H9 (cell line): ENCODE measurements at regions not wholly inside any gene's neighbourhood (a gene's known extent, or its start where the extent isn't known, plus 50 kb on each side); places are given as distances from the start of the nearest gene placed in this dataset.

Source experiments
- DNase-seq: peaks from one replicate; pipeline ENCODE4 v3.0.0-alpha.2; 2017
- H2AFZ ChIP-seq: one replicate; pipeline ENCODE4 v1.6.1; 2013; ENCODE audit warnings: mild to moderate bottlenecking, low read length, control low read depth, moderate library complexity
- H2AK5ac ChIP-seq: 2 replicates; pipeline ENCODE4 v1.6.1; 2013; ENCODE audit warnings: low read length, control low read depth, mixed read lengths; ENCODE audit not compliant: insufficient read length
- H2BK120ac ChIP-seq: one replicate; pipeline ENCODE4 v1.6.1; 2013; ENCODE audit warnings: low read depth, mild to moderate bottlenecking, low read length, control low read depth, inconsistent platforms; ENCODE audit not compliant: poor library complexity, severe bottlenecking
- H2BK12ac ChIP-seq: 2 replicates; pipeline ENCODE4 v1.6.1; 2013; ENCODE audit warnings: low read length, control low read depth, mixed read lengths, low read depth; ENCODE audit not compliant: insufficient read length
- H2BK15ac ChIP-seq: 2 replicates; pipeline ENCODE4 v1.6.1; 2013; ENCODE audit warnings: low read depth, low read length, control low read depth
- H2BK20ac ChIP-seq: one replicate; pipeline ENCODE4 v1.6.1; 2013; ENCODE audit warnings: low read depth, mild to moderate bottlenecking, low read length, control low read depth, inconsistent platforms; ENCODE audit not compliant: poor library complexity, severe bottlenecking
- H2BK5ac ChIP-seq: 2 replicates; pipeline ENCODE4 v1.6.1; 2013; ENCODE audit warnings: low read length, control low read depth, mixed read lengths; ENCODE audit not compliant: insufficient read length
- H3K14ac ChIP-seq: 2 replicates; pipeline ENCODE4 v1.6.1; 2013; ENCODE audit warnings: low read length, control low read depth; ENCODE audit not compliant: insufficient read depth
- H3K18ac ChIP-seq: 2 replicates; pipeline ENCODE4 v1.6.1; 2013; ENCODE audit warnings: low read depth, mild to moderate bottlenecking, mixed read lengths, low read length, control low read depth; ENCODE audit not compliant: insufficient read length
- H3K23ac ChIP-seq: 2 replicates; pipeline ENCODE4 v1.6.1; 2013; ENCODE audit warnings: low read length, control low read depth, mixed read lengths, low read depth; ENCODE audit not compliant: insufficient read length
- H3K23me2 ChIP-seq: 2 replicates; pipeline ENCODE4 v1.6.1; 2013; ENCODE audit warnings: low read depth, mild to moderate bottlenecking, mixed read lengths, low read length, control low read depth; ENCODE audit not compliant: insufficient read length, poor library complexity, severe bottlenecking
- H3K27ac ChIP-seq: 2 replicates; pipeline ENCODE4 v1.5.1; 2013; ENCODE audit warnings: low read length, control low read depth, mixed read lengths, low read depth; ENCODE audit not compliant: insufficient read length
- H3K27me3 ChIP-seq: 2 replicates; pipeline ENCODE4 v1.6.1; 2013; ENCODE audit warnings: low read length, control low read depth, inconsistent platforms; ENCODE audit not compliant: insufficient read depth
- H3K4ac ChIP-seq: 2 replicates; pipeline ENCODE4 v1.6.1; 2013; ENCODE audit warnings: low read depth, mild to moderate bottlenecking, control low read depth, inconsistent platforms, low read length, moderate library complexity
- H3K4me1 ChIP-seq: 2 replicates; pipeline ENCODE4 v1.6.1; 2013; ENCODE audit warnings: low read length, control low read depth, inconsistent platforms; ENCODE audit not compliant: insufficient read depth
- H3K4me2 ChIP-seq: 2 replicates; pipeline ENCODE4 v1.6.1; 2013; ENCODE audit warnings: low read length, control low read depth, mixed read lengths; ENCODE audit not compliant: insufficient read length, insufficient read depth
- H3K56ac ChIP-seq: 2 replicates; pipeline ENCODE4 v1.6.1; 2013; ENCODE audit warnings: low read depth, mild to moderate bottlenecking, mixed read lengths, low read length, control low read depth; ENCODE audit not compliant: insufficient read length
- H3K79me1 ChIP-seq: 2 replicates; pipeline ENCODE4 v1.6.1; 2013; ENCODE audit warnings: low read depth, mild to moderate bottlenecking, moderate library complexity, low read length, control low read depth, inconsistent platforms; ENCODE audit not compliant: insufficient read depth, poor library complexity, severe bottlenecking
- H3K79me2 ChIP-seq: 2 replicates; pipeline ENCODE4 v1.6.1; 2013; ENCODE audit warnings: low read length, control low read depth, inconsistent platforms; ENCODE audit not compliant: insufficient read depth
- H3K9ac ChIP-seq: 2 replicates; pipeline ENCODE4 v1.6.1; 2013; ENCODE audit warnings: low read length, control low read depth, mixed read lengths; ENCODE audit not compliant: insufficient read length; ENCODE audit errors: extremely low read depth
- H3K9me3 ChIP-seq: one replicate; pipeline ENCODE4 v1.6.1; 2013; ENCODE audit warnings: low read depth, low read length, inconsistent platforms; ENCODE audit not compliant: control insufficient read depth
- H3T11ph ChIP-seq: one replicate; pipeline ENCODE4 v1.6.1; 2013; ENCODE audit warnings: mild to moderate bottlenecking, low read length, control low read depth, inconsistent platforms
- H4K20me1 ChIP-seq: one replicate; pipeline ENCODE4 v1.6.1; 2013; ENCODE audit not compliant: control insufficient read depth, insufficient read length, insufficient read depth
- H4K5ac ChIP-seq: 2 replicates; pipeline ENCODE4 v1.6.1; 2013; ENCODE audit warnings: low read depth, mild to moderate bottlenecking, mixed read lengths, low read length, control low read depth; ENCODE audit not compliant: insufficient read length
- H4K8ac ChIP-seq: replicated peaks from 2 replicates; pipeline ENCODE4 v1.6.1; 2013; ENCODE audit warnings: low read length, control low read depth, mixed read lengths, low read depth; ENCODE audit not compliant: insufficient read length
- H4K91ac ChIP-seq: 2 replicates; pipeline ENCODE4 v1.6.1; 2013; ENCODE audit warnings: low read depth, mild to moderate bottlenecking, moderate library complexity, mixed read lengths, low read length, control low read depth; ENCODE audit not compliant: insufficient read length
- H3K27ac Mint-ChIP-seq, 3 experiments: 2 replicates in 2 of 3; 3 replicates in 1 of 3; pipeline ENCODE4 v1.8.0; 2020 to 2021; ENCODE audit warnings: mixed read lengths in 3 of 3, mild to moderate bottlenecking in 1 of 3, moderate library complexity in 1 of 3
- H3K27me3 Mint-ChIP-seq: 2 replicates; pipeline ENCODE4 v1.8.0; 2021; ENCODE audit warnings: low read depth, mild to moderate bottlenecking, moderate library complexity, mixed read lengths
- H3K36me3 Mint-ChIP-seq, 3 experiments: 2 replicates in 2 of 3; 3 replicates in 1 of 3; pipeline ENCODE4 v1.8.0; 2020 to 2021; ENCODE audit warnings: low read depth in 3 of 3, mixed read lengths in 3 of 3; ENCODE audit not compliant: insufficient read depth in 1 of 3
- H3K4me1 Mint-ChIP-seq, 2 experiments: 2 replicates each; pipeline ENCODE4 v1.8.0; 2020; ENCODE audit warnings: mixed read lengths in 2 of 2
- H3K4me3 Mint-ChIP-seq, 2 experiments: 2 replicates in 1 of 2; 3 replicates in 1 of 2; pipeline ENCODE4 v1.8.0; 2020 to 2021; ENCODE audit warnings: mild to moderate bottlenecking in 2 of 2, mixed read lengths in 2 of 2, moderate library complexity in 1 of 2
- H3K9me3 Mint-ChIP-seq, 2 experiments: 2 replicates in 1 of 2; 3 replicates in 1 of 2; pipeline ENCODE4 v1.8.0; 2020; ENCODE audit warnings: mild to moderate bottlenecking in 2 of 2, mixed read lengths in 2 of 2, moderate library complexity in 1 of 2
- WGBS: extraction: QIAGEN DNeasy Blood & Tissue Kit; methylation state at CpG from one replicate; pipeline ENCODE4 v1.1.7; 2013; ENCODE audit warnings: missing lambda C conversion rate, low lambda C conversion rate, mixed read lengths; ENCODE audit not compliant: insufficient read length; ENCODE audit errors: extremely low coverage; 5-methylcytosine and 5-hydroxymethylcytosine counted together
- TF ChIP-seq, protein P1 (sequence below): fragments of 200-600 bp; sonication (generic); conservative IDR thresholded peaks from 3 replicates; pipeline ENCODE4 v1.8.0; 2021; ENCODE audit warnings: antibody characterized with exemption, mild to moderate bottlenecking

DNA sequence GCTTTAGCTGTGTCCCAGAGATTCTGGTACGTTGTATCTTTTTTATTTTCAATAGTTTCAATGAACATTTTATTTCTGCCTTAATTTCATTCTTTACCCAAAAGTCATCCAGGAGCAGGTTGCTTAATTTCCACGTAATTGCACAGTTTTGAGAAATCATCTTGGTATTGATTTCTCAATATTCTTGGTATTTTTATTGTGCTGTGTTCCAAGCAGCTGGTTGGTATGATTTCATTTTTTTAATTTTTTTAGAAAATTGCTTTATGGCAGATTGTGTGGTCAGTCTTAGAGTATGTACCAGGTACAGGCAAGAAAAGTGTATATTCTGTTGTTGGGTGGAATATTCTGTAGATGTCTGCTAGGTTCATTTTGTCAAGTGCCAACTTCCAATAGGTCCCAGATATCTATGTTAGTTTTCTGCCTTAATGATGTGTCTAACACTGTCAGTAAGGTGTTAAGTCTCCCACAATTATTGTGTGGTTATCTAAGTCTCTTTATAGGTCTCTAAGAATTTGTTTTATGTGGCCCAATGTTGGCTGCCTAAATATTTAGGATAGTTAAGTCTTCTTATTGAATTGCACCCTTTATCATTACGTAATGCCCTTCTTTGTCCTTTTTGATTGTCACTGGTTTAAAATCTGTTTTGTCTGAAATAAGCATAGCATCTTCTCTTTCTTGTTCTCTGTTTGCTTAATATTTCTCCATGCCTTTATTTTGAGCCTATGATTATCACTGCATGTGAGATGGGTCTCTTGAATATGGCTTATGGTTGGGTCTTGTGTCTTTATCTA, 366.9 kb upstream of the IRAK1BP1 start:
- no peak overlapping the region for H3K27ac Mint-ChIP-seq
- Histone ChIP-seq H3K9ac (no peak overlapping the region), H3T11ph (no peak overlapping the region), H4K5ac (no peak overlapping the region), H4K8ac (no peak overlapping the region), H2BK5ac (no peak overlapping the region), H2BK15ac (no peak overlapping the region), H2AFZ (no peak overlapping the region), H3K27me3 (no peaks in the 10 kb centered on the region), H3K23me2 (no peaks in the 10 kb centered on the region), H3K4me1 (no peaks in the 10 kb centered on the region), H3K9me3 (no peaks in the 10 kb centered on the region), H3K27ac (no peak overlapping the region), H3K4ac (no peak overlapping the region), H3K4me2 (no peak overlapping the region), H3K14ac (no peak overlapping the region), H3K23ac (no peak overlapping the region), H2BK120ac (no peak overlapping the region), H3K18ac (no peak overlapping the region), H3K56ac (no peak overlapping the region), H3K79me1 (no peaks in the 10 kb centered on the region), H4K91ac (no peak overlapping the region), H2BK20ac (no peak overlapping the region), H4K20me1 (no peaks in the 10 kb centered on the region), H2AK5ac (no peak overlapping the region), H3K79me2 (no peaks in the 10 kb centered on the region), H2BK12ac (no peak overlapping the region)
- no CpG with 5 or more reads among the region's 3 CpGs for WGBS
- no peaks in the 10 kb centered on the region for H3K36me3 Mint-ChIP-seq
- no peaks in the 10 kb centered on the region for H3K9me3 Mint-ChIP-seq
- H3K4me3 Mint-ChIP-seq: no peak overlapping the region
- H3K27me3 Mint-ChIP-seq: peaks cover 44% of the 10 kb centered on the region
- DNase-seq: no peak
- TF ChIP-seq, protein P1, sequence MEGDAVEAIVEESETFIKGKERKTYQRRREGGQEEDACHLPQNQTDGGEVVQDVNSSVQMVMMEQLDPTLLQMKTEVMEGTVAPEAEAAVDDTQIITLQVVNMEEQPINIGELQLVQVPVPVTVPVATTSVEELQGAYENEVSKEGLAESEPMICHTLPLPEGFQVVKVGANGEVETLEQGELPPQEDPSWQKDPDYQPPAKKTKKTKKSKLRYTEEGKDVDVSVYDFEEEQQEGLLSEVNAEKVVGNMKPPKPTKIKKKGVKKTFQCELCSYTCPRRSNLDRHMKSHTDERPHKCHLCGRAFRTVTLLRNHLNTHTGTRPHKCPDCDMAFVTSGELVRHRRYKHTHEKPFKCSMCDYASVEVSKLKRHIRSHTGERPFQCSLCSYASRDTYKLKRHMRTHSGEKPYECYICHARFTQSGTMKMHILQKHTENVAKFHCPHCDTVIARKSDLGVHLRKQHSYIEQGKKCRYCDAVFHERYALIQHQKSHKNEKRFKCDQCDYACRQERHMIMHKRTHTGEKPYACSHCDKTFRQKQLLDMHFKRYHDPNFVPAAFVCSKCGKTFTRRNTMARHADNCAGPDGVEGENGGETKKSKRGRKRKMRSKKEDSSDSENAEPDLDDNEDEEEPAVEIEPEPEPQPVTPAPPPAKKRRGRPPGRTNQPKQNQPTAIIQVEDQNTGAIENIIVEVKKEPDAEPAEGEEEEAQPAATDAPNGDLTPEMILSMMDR: no peak
- no peaks in the 10 kb centered on the region for H3K4me1 Mint-ChIP-seq
